ENCODE measurements at regions not wholly inside any gene's neighbourhood (a gene's known extent, or its start where the extent isn't known, plus 50 kb on each side); places are given as distances from the start of the nearest gene placed in this dataset.
"Not testable (repeated sequence)": the region's sequence is repeated elsewhere in the genome, so short reads cannot be mapped to it uniquely, and the experiment has no call there.

GRCh38 chr21:18542081-18542480, 138.5 kb upstream of the TMPRSS15 start:
- H3K27me3 Mint-ChIP-seq, result no peaks in the 10 kb centered on the region
- H3K4me1 Mint-ChIP-seq, result no peaks in the 10 kb centered on the region
- no peak overlapping the region for H3K4me3 ChIP-seq (ENCODE audit: low read length)
- no peak for DNase-seq
- no peak overlapping the region for H3K27ac ChIP-seq (ENCODE audit: low read depth, low read length)
- no peaks in the 10 kb centered on the region for H3K4me1 ChIP-seq (ENCODE audit: insufficient read depth, low read length)
- no peak overlapping the region for H3K4me3 Mint-ChIP-seq
- H3K27ac Mint-ChIP-seq, result no peak overlapping the region
- H3K9me3 ChIP-seq (ENCODE audit: low read length), result no peaks in the 10 kb centered on the region
- peaks cover 3 to 26% (median 12%) of the 10 kb centered on the region in 5 donors for H3K9me3 Mint-ChIP-seq
- ChIA-PET POLR2A (no interaction called here), CTCF (no interaction called here)
- H3K27me3 ChIP-seq (ENCODE audit: insufficient read depth, low read length, poor library complexity, severe bottlenecking), result no peaks in the 10 kb centered on the region
- no peaks in the 10 kb centered on the region for H3K36me3 Mint-ChIP-seq
- no peaks in the 10 kb centered on the region for H3K36me3 ChIP-seq (ENCODE audit: insufficient read depth, low read length)

DNA sequence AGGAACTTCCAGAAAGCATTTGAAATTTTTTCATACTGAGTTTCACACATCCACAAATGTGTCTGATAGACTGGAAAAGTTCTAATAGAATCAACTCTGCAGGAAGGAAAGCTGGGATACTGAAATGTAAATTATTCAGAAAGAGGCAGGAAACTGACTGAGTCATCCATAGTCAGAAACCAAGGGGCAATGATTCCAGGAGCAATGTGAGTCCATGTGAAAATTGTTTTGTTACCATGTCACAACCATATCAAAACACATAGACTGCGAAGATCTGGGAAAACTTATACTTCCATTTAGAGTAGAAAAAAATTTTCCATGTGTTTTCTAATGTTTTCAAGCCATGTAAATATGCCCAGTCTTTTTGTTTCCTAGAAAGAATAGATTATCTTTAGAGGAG, 142.3 kb upstream of the TMPRSS15 start:
- no peak for DNase-seq
- no peak overlapping the region for H3K4me3 Mint-ChIP-seq
- no peak overlapping the region for H3K27ac ChIP-seq (ENCODE audit: low read depth, low read length)
- no peak overlapping the region for H3K4me3 ChIP-seq (ENCODE audit: low read length)
- no peak overlapping the region for H3K27ac Mint-ChIP-seq
- H3K9me3 ChIP-seq (ENCODE audit: low read length), result no peaks in the 10 kb centered on the region
- H3K27me3 Mint-ChIP-seq, result no peaks in the 10 kb centered on the region
- H3K36me3 Mint-ChIP-seq, result no peaks in the 10 kb centered on the region
- H3K4me1 Mint-ChIP-seq, result no peaks in the 10 kb centered on the region
- ChIA-PET CTCF (no interaction called here), POLR2A (no interaction called here)
- no peaks in the 10 kb centered on the region for H3K27me3 ChIP-seq (ENCODE audit: insufficient read depth, low read length, poor library complexity, severe bottlenecking)
- peaks cover 0 to 16% (median 8%) of the 10 kb centered on the region in 5 donors for H3K9me3 Mint-ChIP-seq
- no peaks in the 10 kb centered on the region for H3K36me3 ChIP-seq (ENCODE audit: insufficient read depth, low read length)
- H3K4me1 ChIP-seq (ENCODE audit: insufficient read depth, low read length), result no peaks in the 10 kb centered on the region

GRCh38 chr21:18547347-18547746, 143.8 kb upstream of the TMPRSS15 start:
- H3K4me3 ChIP-seq (ENCODE audit: low read length), result no peak overlapping the region
- no peak overlapping the region for H3K4me3 Mint-ChIP-seq
- no peaks in the 10 kb centered on the region for H3K4me1 Mint-ChIP-seq
- POLR2A ChIA-PET, result no interaction called here
- no peaks in the 10 kb centered on the region for H3K4me1 ChIP-seq (ENCODE audit: insufficient read depth, low read length)
- CTCF ChIA-PET, result no interaction called here
- H3K27ac ChIP-seq (ENCODE audit: low read depth, low read length), result no peak overlapping the region
- no peak overlapping the region for H3K27ac Mint-ChIP-seq
- H3K36me3 ChIP-seq (ENCODE audit: insufficient read depth, low read length), result no peaks in the 10 kb centered on the region
- H3K27me3 Mint-ChIP-seq, result no peaks in the 10 kb centered on the region
- H3K27me3 ChIP-seq (ENCODE audit: insufficient read depth, low read length, poor library complexity, severe bottlenecking), result no peaks in the 10 kb centered on the region
- H3K9me3 ChIP-seq (ENCODE audit: low read length), result no peaks in the 10 kb centered on the region
- no peaks in the 10 kb centered on the region for H3K36me3 Mint-ChIP-seq
- DNase-seq, result no peak
- peaks cover 0 to 21% (median 3%) of the 10 kb centered on the region in 5 donors for H3K9me3 Mint-ChIP-seq

- H3K27ac ChIP-seq (ENCODE audit: low read depth, low read length), result no peak overlapping the region
- no peaks in the 10 kb centered on the region for H3K27me3 ChIP-seq (ENCODE audit: insufficient read depth, low read length, poor library complexity, severe bottlenecking)
- H3K9me3 ChIP-seq (ENCODE audit: low read length), result no peaks in the 10 kb centered on the region
- ChIA-PET POLR2A (no interaction called here), CTCF (no interaction called here)
- Mint-ChIP-seq H3K9me3 (peaks cover 0 to 21% (median 3%) of the 10 kb centered on the region in 5 donors), H3K4me3 (no peak overlapping the region), H3K27ac (no peak overlapping the region), H3K36me3 (no peaks in the 10 kb centered on the region), H3K4me1 (no peaks in the 10 kb centered on the region), H3K27me3 (no peaks in the 10 kb centered on the region)
- H3K4me1 ChIP-seq (ENCODE audit: insufficient read depth, low read length), result no peaks in the 10 kb centered on the region
- no peak overlapping the region for H3K4me3 ChIP-seq (ENCODE audit: low read length)
- H3K36me3 ChIP-seq (ENCODE audit: insufficient read depth, low read length), result no peaks in the 10 kb centered on the region
- DNase-seq, result no peak
These were observed 144.7 kb upstream of the TMPRSS15 start for GRCh38 chr21:18548249-18548648.

- Histone ChIP-seq H3K4me3 (ENCODE audit: low read length) (no peak overlapping the region), H3K9me3 (ENCODE audit: low read length) (no peaks in the 10 kb centered on the region), H3K27ac (ENCODE audit: low read depth, low read length) (no peak overlapping the region), H3K36me3 (ENCODE audit: insufficient read depth, low read length) (no peaks in the 10 kb centered on the region), H3K27me3 (ENCODE audit: insufficient read depth, low read length, poor library complexity, severe bottlenecking) (no peaks in the 10 kb centered on the region), H3K4me1 (ENCODE audit: insufficient read depth, low read length) (no peaks in the 10 kb centered on the region)
- Mint-ChIP-seq H3K27ac (no peak overlapping the region), H3K4me3 (no peak overlapping the region), H3K9me3 (peaks cover 0 to 23% (median 7%) of the 10 kb centered on the region in 5 donors), H3K4me1 (no peaks in the 10 kb centered on the region), H3K27me3 (no peaks in the 10 kb centered on the region), H3K36me3 (no peaks in the 10 kb centered on the region)
- no peak for DNase-seq
- CTCF ChIA-PET, result no interaction called here
- POLR2A ChIA-PET, result no interaction called here
These were observed 145.8 kb upstream of the TMPRSS15 start for GRCh38 chr21:18549214-18549905.

DNA sequence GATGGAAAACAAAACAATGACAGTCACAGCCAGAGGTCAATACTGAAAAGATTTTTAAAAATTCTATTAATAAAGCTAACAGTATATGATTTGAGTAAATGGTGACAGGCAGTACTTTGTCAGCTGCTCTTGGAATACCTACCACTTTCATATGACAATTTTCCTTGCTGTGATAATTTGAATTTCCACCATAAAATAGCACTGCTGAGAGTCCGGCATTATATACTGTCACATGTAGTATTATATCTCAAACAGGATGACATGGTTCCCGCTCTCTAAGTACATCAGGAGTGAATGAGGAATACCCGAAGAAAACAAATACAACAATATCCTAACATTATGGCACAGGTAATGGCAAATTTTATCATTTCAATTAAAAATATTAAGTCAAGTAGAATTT, 146.8 kb upstream of the TMPRSS15 start:
- DNase-seq, result no peak
- Mint-ChIP-seq H3K36me3 (no peaks in the 10 kb centered on the region), H3K9me3 (peaks cover 0 to 16% (median 1%) of the 10 kb centered on the region in 5 donors), H3K4me1 (no peaks in the 10 kb centered on the region), H3K27ac (no peak overlapping the region), H3K27me3 (no peaks in the 10 kb centered on the region), H3K4me3 (no peak overlapping the region)
- H3K4me1 ChIP-seq (ENCODE audit: insufficient read depth, low read length), result no peaks in the 10 kb centered on the region
- H3K36me3 ChIP-seq (ENCODE audit: insufficient read depth, low read length), result no peaks in the 10 kb centered on the region
- H3K27me3 ChIP-seq (ENCODE audit: insufficient read depth, low read length, poor library complexity, severe bottlenecking), result no peaks in the 10 kb centered on the region
- no peaks in the 10 kb centered on the region for H3K9me3 ChIP-seq (ENCODE audit: low read length)
- no peak overlapping the region for H3K4me3 ChIP-seq (ENCODE audit: low read length)
- ChIA-PET CTCF (no interaction called here), POLR2A (no interaction called here)
- H3K27ac ChIP-seq (ENCODE audit: low read depth, low read length), result no peak overlapping the region

DNA sequence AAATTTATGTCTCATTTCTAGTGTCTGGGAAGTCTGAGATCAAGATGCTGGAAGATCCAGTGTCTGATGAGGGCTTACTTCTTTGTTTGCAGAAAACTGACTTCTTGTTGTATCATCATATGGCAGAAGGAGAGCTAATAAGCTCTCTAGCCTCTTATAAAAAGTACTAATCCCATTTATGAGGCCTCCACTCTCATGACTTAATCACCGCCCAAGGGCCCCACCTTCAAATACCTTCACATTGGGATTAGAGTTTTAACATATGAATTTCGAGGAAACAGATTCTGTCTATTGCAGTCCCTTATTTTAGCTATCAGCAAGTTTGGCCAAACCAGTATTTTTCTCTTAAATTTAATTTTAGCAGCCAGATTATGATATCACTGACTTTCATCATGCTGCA, 150.2 kb upstream of the TMPRSS15 start:
- CTCF ChIA-PET, result no interaction called here

GRCh38 chr21:18567770-18568169, 164.2 kb upstream of the TMPRSS15 start:
- H3K4me1 ChIP-seq (ENCODE audit: insufficient read depth, low read length); H3K4me3 ChIP-seq (ENCODE audit: low read length); H3K27me3 ChIP-seq (ENCODE audit: insufficient read depth, low read length, poor library complexity, severe bottlenecking); H3K9me3 Mint-ChIP-seq; H3K27ac Mint-ChIP-seq; H3K36me3 Mint-ChIP-seq; POLR2A ChIA-PET; H3K4me3 Mint-ChIP-seq; H3K9me3 ChIP-seq (ENCODE audit: low read length); CTCF ChIA-PET; H3K27ac ChIP-seq (ENCODE audit: low read depth, low read length); DNase-seq; H3K4me1 Mint-ChIP-seq; H3K27me3 Mint-ChIP-seq; H3K36me3 ChIP-seq (ENCODE audit: insufficient read depth, low read length): not testable (repeated sequence)

More for the DNA sequence above, 150.2 kb upstream of the TMPRSS15 start:
- no peaks in the 10 kb centered on the region for H3K27me3 ChIP-seq (ENCODE audit: insufficient read depth, low read length, poor library complexity, severe bottlenecking)
- H3K4me1 ChIP-seq (ENCODE audit: insufficient read depth, low read length), result no peaks in the 10 kb centered on the region
- POLR2A ChIA-PET, result no interaction called here
- H3K36me3 Mint-ChIP-seq, result no peaks in the 10 kb centered on the region
- H3K4me1 Mint-ChIP-seq, result no peaks in the 10 kb centered on the region
- H3K4me3 Mint-ChIP-seq, result no peak overlapping the region
- no peaks in the 10 kb centered on the region for H3K27me3 Mint-ChIP-seq
- H3K27ac Mint-ChIP-seq, result no peak overlapping the region
- H3K9me3 ChIP-seq (ENCODE audit: low read length), result no peaks in the 10 kb centered on the region
- no peak overlapping the region for H3K27ac ChIP-seq (ENCODE audit: low read depth, low read length)
- no peaks in the 10 kb centered on the region for H3K36me3 ChIP-seq (ENCODE audit: insufficient read depth, low read length)
- no peak for DNase-seq
- H3K4me3 ChIP-seq (ENCODE audit: low read length), result no peak overlapping the region
- H3K9me3 Mint-ChIP-seq, result peaks cover 0 to 11% (median 7%) of the 10 kb centered on the region in 5 donors
